WTC11 (cell line): ENCODE measurements at regions not wholly inside any gene's neighbourhood (a gene's known extent, or its start where the extent isn't known, plus 50 kb on each side); places are given as distances from the start of the nearest gene placed in this dataset.

ENCODE experiments used
- ATAC-seq: fragments of 200-7000 bp; cut with Tn5 transposase; 2 replicates; pipeline ENCODE4 v1.10.0; 2021; ENCODE audit warnings: mild to moderate bottlenecking, moderate library complexity
- CTCF ChIA-PET: fragments of 300-600 bp; sonication (Branson Sonifier 250); formaldehyde crosslinking; loops from one replicate; lab custom pipeline; 2021; ENCODE audit warnings: antibody characterized with exemption; lab: Charles Lee
- POLR2A ChIA-PET: fragments of 350-600 bp; sonication (Branson Sonifier 250); formaldehyde crosslinking; loops from one replicate; lab custom pipeline; 2021; ENCODE audit warnings: antibody characterized with exemption; lab: Charles Lee
- DNase-seq: peaks from one replicate; pipeline ENCODE4 v3.0.0; 2021; ENCODE audit warnings: low spot score
- H3K27ac Mint-ChIP-seq: 2 replicates; pipeline ENCODE4 v1.8.0; 2021; ENCODE audit warnings: mixed read lengths
- H3K27me3 Mint-ChIP-seq: 2 replicates; pipeline ENCODE4 v1.8.0; 2021; ENCODE audit warnings: low read depth, mild to moderate bottlenecking, moderate library complexity, mixed read lengths
- H3K36me3 Mint-ChIP-seq: 2 replicates; pipeline ENCODE4 v1.8.0; 2021; ENCODE audit warnings: mixed read lengths
- H3K4me1 Mint-ChIP-seq: 2 replicates; pipeline ENCODE4 v1.8.0; 2022; ENCODE audit warnings: mixed read lengths
- H3K4me3 Mint-ChIP-seq: 2 replicates; pipeline ENCODE4 v1.8.0; 2021; ENCODE audit warnings: mild to moderate bottlenecking, moderate library complexity, mixed read lengths
- H3K9me3 Mint-ChIP-seq: 2 replicates; pipeline ENCODE4 v1.8.0; 2021; ENCODE audit warnings: mixed read lengths
- ETV6 ChIP-seq: sonication (generic); formaldehyde crosslinking; IDR thresholded peaks from 2 replicates; pipeline ENCODE4 v1.8.1; 2022; ENCODE audit warnings: mild to moderate bottlenecking, missing genetic modification reagents
- GABPB1 ChIP-seq: sonication (generic); formaldehyde crosslinking; IDR thresholded peaks from 2 replicates; pipeline ENCODE4 v1.8.1; 2023; ENCODE audit warnings: mild to moderate bottlenecking, missing genetic modification reagents
- HMGA2 ChIP-seq: fragments of 250-450 bp; sonication (Bioruptor Pico); IDR thresholded peaks from 2 replicates; pipeline ENCODE4 v1.4.0; 2021; ENCODE audit warnings: mild to moderate bottlenecking, moderate library complexity
- IRF2 ChIP-seq: sonication (generic); formaldehyde crosslinking; IDR thresholded peaks from 2 replicates; pipeline ENCODE4 v1.8.0; 2022; ENCODE audit warnings: low read depth, missing genetic modification reagents, borderline replicate concordance
- JUN ChIP-seq: sonication (generic); formaldehyde crosslinking; IDR thresholded peaks from 2 replicates; pipeline ENCODE4 v1.8.0; 2023; ENCODE audit warnings: mild to moderate bottlenecking, missing genetic modification reagents
- NR2C2 ChIP-seq: sonication (generic); formaldehyde crosslinking; IDR thresholded peaks from 2 replicates; pipeline ENCODE4 v1.8.0; 2022; ENCODE audit warnings: mild to moderate bottlenecking, missing genetic modification reagents
- RORB ChIP-seq: fragments of 250-450 bp; sonication (Bioruptor Pico); IDR thresholded peaks from 2 replicates; pipeline ENCODE4 v1.9.0; 2021; ENCODE audit warnings: mild to moderate bottlenecking
- TF ChIP-seq, protein P1 (sequence below): fragments of 250-450 bp; sonication (Bioruptor Pico); IDR thresholded peaks from 2 replicates; pipeline ENCODE4 v1.9.0; 2021; ENCODE audit warnings: mild to moderate bottlenecking
- TF ChIP-seq, protein P2 (sequence below): sonication (generic); formaldehyde crosslinking; IDR thresholded peaks from 2 replicates; pipeline ENCODE4 v1.8.0; 2023; ENCODE audit warnings: missing genetic modification reagents
- TF ChIP-seq, protein P3 (sequence below): fragments of 250-450 bp; sonication (Bioruptor Pico); IDR thresholded peaks from 2 replicates; pipeline ENCODE4 v1.9.0; 2021; ENCODE audit warnings: moderate library complexity, mild to moderate bottlenecking, inconsistent platforms, borderline replicate concordance
- TF ChIP-seq, protein P4 (sequence below): sonication (generic); formaldehyde crosslinking; IDR thresholded peaks from 2 replicates; pipeline ENCODE4 v1.8.1; 2023; ENCODE audit warnings: mild to moderate bottlenecking, missing genetic modification reagents
- TF ChIP-seq, protein P5 (sequence below): sonication (generic); formaldehyde crosslinking; IDR thresholded peaks from 2 replicates; pipeline ENCODE4 v1.8.0; 2023; ENCODE audit warnings: missing genetic modification reagents, mild to moderate bottlenecking, borderline replicate concordance
- TF ChIP-seq, protein P6 (sequence below): sonication (generic); formaldehyde crosslinking; IDR thresholded peaks from 2 replicates; pipeline ENCODE4 v1.8.0; 2022; ENCODE audit warnings: mild to moderate bottlenecking, missing genetic modification reagents

DNA sequence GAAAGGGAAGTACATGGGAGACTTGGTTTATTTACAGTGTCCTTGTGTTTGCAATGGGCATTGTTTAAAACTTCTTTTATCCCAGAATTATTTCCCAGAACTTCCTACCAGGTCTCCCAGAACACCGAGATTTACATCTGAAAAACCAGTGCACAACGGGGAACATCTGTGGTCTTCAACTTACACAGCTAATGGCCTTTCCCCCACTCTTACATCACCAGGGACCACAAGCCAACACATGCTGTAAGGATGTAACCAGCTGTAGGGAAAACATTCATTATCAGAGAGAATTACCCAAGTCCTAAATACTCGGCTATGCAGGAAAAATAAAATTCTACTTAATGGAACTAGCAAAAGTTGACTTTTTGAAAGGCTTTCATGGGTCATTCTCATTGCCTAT lies 267.6 kb downstream of the DUSP6 start:
- H3K4me3 Mint-ChIP-seq = no peak overlapping the region
- peak; percentile 15; the same call in 1 of the 2 replicates for ATAC-seq
- DNase-seq = no peak
- H3K27ac Mint-ChIP-seq = no peak overlapping the region; the same call in 1 of the 2 replicates
- H3K4me1 Mint-ChIP-seq = peaks cover 79% of the 10 kb centered on the region
- H3K36me3 Mint-ChIP-seq = peaks cover 2% of the 10 kb centered on the region
- H3K9me3 Mint-ChIP-seq = peaks cover 2% of the 10 kb centered on the region; the same call in 1 of the 2 replicates
- ChIA-PET POLR2A (interaction anchor here (1.6 kb wide), 1 partner anchor 268 kb away, joined by 7 read pairs; the partner anchor contains the start of gene DUSP6), CTCF (no interaction called here)
- TF ChIP-seq JUN (CRISPR knock-in tag) = no peak
- TF ChIP-seq, protein P1, sequence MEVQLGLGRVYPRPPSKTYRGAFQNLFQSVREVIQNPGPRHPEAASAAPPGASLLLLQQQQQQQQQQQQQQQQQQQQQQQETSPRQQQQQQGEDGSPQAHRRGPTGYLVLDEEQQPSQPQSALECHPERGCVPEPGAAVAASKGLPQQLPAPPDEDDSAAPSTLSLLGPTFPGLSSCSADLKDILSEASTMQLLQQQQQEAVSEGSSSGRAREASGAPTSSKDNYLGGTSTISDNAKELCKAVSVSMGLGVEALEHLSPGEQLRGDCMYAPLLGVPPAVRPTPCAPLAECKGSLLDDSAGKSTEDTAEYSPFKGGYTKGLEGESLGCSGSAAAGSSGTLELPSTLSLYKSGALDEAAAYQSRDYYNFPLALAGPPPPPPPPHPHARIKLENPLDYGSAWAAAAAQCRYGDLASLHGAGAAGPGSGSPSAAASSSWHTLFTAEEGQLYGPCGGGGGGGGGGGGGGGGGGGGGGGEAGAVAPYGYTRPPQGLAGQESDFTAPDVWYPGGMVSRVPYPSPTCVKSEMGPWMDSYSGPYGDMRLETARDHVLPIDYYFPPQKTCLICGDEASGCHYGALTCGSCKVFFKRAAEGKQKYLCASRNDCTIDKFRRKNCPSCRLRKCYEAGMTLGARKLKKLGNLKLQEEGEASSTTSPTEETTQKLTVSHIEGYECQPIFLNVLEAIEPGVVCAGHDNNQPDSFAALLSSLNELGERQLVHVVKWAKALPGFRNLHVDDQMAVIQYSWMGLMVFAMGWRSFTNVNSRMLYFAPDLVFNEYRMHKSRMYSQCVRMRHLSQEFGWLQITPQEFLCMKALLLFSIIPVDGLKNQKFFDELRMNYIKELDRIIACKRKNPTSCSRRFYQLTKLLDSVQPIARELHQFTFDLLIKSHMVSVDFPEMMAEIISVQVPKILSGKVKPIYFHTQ (CRISPR knock-in tag) = no peak
- TF ChIP-seq, protein P2, sequence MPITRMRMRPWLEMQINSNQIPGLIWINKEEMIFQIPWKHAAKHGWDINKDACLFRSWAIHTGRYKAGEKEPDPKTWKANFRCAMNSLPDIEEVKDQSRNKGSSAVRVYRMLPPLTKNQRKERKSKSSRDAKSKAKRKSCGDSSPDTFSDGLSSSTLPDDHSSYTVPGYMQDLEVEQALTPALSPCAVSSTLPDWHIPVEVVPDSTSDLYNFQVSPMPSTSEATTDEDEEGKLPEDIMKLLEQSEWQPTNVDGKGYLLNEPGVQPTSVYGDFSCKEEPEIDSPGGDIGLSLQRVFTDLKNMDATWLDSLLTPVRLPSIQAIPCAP (CRISPR knock-in tag) = no peak
- peak; percentile 47; the same call in 1 of the 2 replicates for TF ChIP-seq ETV6 (CRISPR knock-in tag)
- H3K27me3 Mint-ChIP-seq = no peaks in the 10 kb centered on the region

DNA sequence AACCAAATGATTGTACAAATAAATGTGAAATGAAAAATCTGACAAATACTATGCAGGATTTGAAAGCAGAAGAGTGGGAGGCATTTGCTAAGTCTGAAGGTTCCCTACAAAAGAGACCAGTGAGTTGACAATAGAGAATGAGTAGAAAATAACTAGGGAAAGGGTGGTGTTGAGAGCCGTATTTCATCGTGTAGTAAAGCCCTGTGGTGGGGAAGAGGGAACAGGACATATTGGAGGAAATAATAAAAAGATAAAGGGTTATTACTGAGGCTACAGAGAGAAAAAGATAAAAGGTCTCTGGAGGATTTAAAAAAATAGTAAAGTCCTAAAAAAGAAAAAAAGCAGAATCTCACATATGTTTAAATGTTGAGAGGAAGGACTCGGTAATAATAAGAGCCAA lies 268.8 kb downstream of the DUSP6 start:
- peaks cover 76% of the 10 kb centered on the region for H3K4me1 Mint-ChIP-seq
- peaks cover 3% of the 10 kb centered on the region; the same call in 1 of the 2 replicates for H3K9me3 Mint-ChIP-seq
- H3K27me3 Mint-ChIP-seq = no peaks in the 10 kb centered on the region
- TF ChIP-seq, protein P3, sequence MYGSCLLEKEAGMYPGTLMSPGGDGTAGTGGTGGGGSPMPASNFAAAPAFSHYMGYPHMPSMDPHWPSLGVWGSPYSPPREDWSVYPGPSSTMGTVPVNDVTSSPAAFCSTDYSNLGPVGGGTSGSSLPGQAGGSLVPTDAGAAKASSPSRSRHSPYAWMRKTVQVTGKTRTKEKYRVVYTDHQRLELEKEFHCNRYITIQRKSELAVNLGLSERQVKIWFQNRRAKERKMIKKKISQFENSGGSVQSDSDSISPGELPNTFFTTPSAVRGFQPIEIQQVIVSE (CRISPR knock-in tag) = no peak
- TF ChIP-seq HMGA2 (CRISPR knock-in tag) (no peak), GABPB1 (CRISPR knock-in tag) (no peak), RORB (no peak)
- no peak overlapping the region for H3K4me3 Mint-ChIP-seq
- DNase-seq (no peak), ATAC-seq (no peak)
- H3K27ac Mint-ChIP-seq = peak overlapping the region; percentile 60; the same call in 1 of the 2 replicates
- ChIA-PET CTCF (no interaction called here), POLR2A (no interaction called here)
- H3K36me3 Mint-ChIP-seq = no peaks in the 10 kb centered on the region

DNA sequence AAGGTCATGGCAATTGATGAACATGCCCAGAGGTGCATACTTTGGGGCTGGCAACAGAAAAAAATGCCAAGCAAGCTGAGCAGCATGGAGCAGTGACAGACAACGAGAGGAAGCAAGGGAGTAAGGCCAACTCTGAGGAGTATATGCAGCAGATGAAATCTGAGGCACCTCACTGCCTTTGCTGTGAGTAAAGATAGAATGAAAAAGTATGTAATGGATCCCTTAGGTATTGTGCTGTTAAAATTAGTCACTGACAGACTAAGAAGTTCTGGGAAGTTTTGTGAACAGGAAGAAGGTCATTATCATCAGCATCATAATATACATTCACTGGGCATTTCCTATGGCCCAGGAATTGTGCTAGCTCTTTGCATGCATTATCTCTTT lies 269.9 kb downstream of the DUSP6 start:
- POLR2A ChIA-PET = interaction anchor here (0.7 kb wide), 1 partner anchor 270 kb away, joined by 3 read pairs; the partner anchor contains the start of gene DUSP6

More for the DNA sequence above, 269.9 kb downstream of the DUSP6 start:
- no peaks in the 10 kb centered on the region for H3K27me3 Mint-ChIP-seq
- peaks cover 66% of the 10 kb centered on the region for H3K4me1 Mint-ChIP-seq
- CTCF ChIA-PET = no interaction called here
- no peak overlapping the region for H3K27ac Mint-ChIP-seq
- no peak overlapping the region for H3K4me3 Mint-ChIP-seq
- DNase-seq (no peak), ATAC-seq (no peak)
- TF ChIP-seq NR2C2 (CRISPR knock-in tag) (no peak), IRF2 (CRISPR knock-in tag) (no peak)
- TF ChIP-seq, protein P4, sequence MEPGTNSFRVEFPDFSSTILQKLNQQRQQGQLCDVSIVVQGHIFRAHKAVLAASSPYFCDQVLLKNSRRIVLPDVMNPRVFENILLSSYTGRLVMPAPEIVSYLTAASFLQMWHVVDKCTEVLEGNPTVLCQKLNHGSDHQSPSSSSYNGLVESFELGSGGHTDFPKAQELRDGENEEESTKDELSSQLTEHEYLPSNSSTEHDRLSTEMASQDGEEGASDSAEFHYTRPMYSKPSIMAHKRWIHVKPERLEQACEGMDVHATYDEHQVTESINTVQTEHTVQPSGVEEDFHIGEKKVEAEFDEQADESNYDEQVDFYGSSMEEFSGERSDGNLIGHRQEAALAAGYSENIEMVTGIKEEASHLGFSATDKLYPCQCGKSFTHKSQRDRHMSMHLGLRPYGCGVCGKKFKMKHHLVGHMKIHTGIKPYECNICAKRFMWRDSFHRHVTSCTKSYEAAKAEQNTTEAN (CRISPR knock-in tag) = no peak
- TF ChIP-seq, protein P5, sequence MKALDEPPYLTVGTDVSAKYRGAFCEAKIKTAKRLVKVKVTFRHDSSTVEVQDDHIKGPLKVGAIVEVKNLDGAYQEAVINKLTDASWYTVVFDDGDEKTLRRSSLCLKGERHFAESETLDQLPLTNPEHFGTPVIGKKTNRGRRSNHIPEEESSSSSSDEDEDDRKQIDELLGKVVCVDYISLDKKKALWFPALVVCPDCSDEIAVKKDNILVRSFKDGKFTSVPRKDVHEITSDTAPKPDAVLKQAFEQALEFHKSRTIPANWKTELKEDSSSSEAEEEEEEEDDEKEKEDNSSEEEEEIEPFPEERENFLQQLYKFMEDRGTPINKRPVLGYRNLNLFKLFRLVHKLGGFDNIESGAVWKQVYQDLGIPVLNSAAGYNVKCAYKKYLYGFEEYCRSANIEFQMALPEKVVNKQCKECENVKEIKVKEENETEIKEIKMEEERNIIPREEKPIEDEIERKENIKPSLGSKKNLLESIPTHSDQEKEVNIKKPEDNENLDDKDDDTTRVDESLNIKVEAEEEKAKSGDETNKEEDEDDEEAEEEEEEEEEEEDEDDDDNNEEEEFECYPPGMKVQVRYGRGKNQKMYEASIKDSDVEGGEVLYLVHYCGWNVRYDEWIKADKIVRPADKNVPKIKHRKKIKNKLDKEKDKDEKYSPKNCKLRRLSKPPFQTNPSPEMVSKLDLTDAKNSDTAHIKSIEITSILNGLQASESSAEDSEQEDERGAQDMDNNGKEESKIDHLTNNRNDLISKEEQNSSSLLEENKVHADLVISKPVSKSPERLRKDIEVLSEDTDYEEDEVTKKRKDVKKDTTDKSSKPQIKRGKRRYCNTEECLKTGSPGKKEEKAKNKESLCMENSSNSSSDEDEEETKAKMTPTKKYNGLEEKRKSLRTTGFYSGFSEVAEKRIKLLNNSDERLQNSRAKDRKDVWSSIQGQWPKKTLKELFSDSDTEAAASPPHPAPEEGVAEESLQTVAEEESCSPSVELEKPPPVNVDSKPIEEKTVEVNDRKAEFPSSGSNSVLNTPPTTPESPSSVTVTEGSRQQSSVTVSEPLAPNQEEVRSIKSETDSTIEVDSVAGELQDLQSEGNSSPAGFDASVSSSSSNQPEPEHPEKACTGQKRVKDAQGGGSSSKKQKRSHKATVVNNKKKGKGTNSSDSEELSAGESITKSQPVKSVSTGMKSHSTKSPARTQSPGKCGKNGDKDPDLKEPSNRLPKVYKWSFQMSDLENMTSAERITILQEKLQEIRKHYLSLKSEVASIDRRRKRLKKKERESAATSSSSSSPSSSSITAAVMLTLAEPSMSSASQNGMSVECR = no peak
- TF ChIP-seq, protein P6, sequence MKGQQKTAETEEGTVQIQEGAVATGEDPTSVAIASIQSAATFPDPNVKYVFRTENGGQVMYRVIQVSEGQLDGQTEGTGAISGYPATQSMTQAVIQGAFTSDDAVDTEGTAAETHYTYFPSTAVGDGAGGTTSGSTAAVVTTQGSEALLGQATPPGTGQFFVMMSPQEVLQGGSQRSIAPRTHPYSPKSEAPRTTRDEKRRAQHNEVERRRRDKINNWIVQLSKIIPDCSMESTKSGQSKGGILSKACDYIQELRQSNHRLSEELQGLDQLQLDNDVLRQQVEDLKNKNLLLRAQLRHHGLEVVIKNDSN (CRISPR knock-in tag) = no peak
- peaks cover 3% of the 10 kb centered on the region; the same call in 1 of the 2 replicates for H3K9me3 Mint-ChIP-seq
- H3K36me3 Mint-ChIP-seq = no peaks in the 10 kb centered on the region
